ENCODE measurements at regions not wholly inside any gene's neighbourhood (a gene's known extent, or its start where the extent isn't known, plus 50 kb on each side); places are given as distances from the start of the nearest gene placed in this dataset.

GRCh38 chr10:3375505-3375904, 202.9 kb upstream of the PITRM1 start:
- H3K9me1 ChIP-seq (replicated peaks; ENCODE audit: control insufficient read depth, extremely low read depth, insufficient read depth, low read length) = no peaks in the 10 kb centered on the region
- dilution Hi-C loops (cut with MboI; ENCODE audit: extremely low pct_ligation_motif_present, low sequenced_read_pairs) (no loop called here), intact Hi-C loops (cut with micrococcal nuclease) (no loop called here)
- H3K4me1 ChIP-seq (ENCODE audit: control insufficient read depth, extremely low read depth, insufficient read depth, low read length) = no peaks in the 10 kb centered on the region
- H2AFZ ChIP-seq (ENCODE audit: low read depth, low read length) = no peak overlapping the region
- no peaks in the 10 kb centered on the region for H3K79me2 ChIP-seq (ENCODE audit: control insufficient read depth, insufficient read depth, low read length)
- H3K9me3 ChIP-seq (replicated peaks; ENCODE audit: control insufficient read depth, insufficient read depth, low read length) = no peaks in the 10 kb centered on the region
- DNase-seq (ENCODE audit: low read depth, low spot score) (no peak), FAIRE-seq (no peak)
- TF ChIP-seq FOS (IDR thresholded peaks at IDR 0.05; ENCODE audit: borderline replicate concordance, insufficient read depth, low read length) (no peak), JUN (IDR thresholded peaks at IDR 0.05; ENCODE audit: borderline replicate concordance, insufficient read depth, insufficient read length, low read depth) (no peak), CTCF (IDR thresholded peaks at IDR 0.05; ENCODE audit: extremely low read depth in 1 of 2, insufficient read depth in 1 of 2, low read depth in 1 of 2, low read length in 2 of 2) (no peak), EZH2 (IDR thresholded peaks at IDR 0.05; ENCODE audit: borderline replicate concordance, low read depth, low read length, severe bottlenecking) (no peak), POLR2A (IDR thresholded peaks at IDR 0.05; ENCODE audit: low read depth, low read length) (no peak), POLR2AphosphoS5 (IDR thresholded peaks at IDR 0.05; ENCODE audit: insufficient read depth, low read depth, low read length) (no peak)
- H3K36me3 ChIP-seq (ENCODE audit: control insufficient read depth in 2 of 2, extremely low read depth in 1 of 2, insufficient read depth in 2 of 2, low read length in 2 of 2) = no peaks in the 10 kb centered on the region
- H3K4me3 ChIP-seq (replicated peaks in 1 of 3; ENCODE audit: insufficient read depth in 1 of 3, low read depth in 1 of 3, low read length in 3 of 3) = no peak overlapping the region
- H3K27ac ChIP-seq (ENCODE audit: insufficient read depth, low read depth, low read length) = no peak overlapping the region
- H3K27me3 ChIP-seq (ENCODE audit: control insufficient read depth in 2 of 2, insufficient read depth in 2 of 2, low read length in 2 of 2) = no peaks in the 10 kb centered on the region
- H3K4me2 ChIP-seq (ENCODE audit: insufficient read depth, low read length) = no peak overlapping the region
- no peaks in the 10 kb centered on the region for H4K20me1 ChIP-seq (replicated peaks; ENCODE audit: control insufficient read depth, extremely low read depth, insufficient read depth, low read length)
- ChIA-PET POLR2A (no interaction called here), CTCF (no interaction called here)
- BruUV-seq (replicated peaks) = no TSS peak
- H3K9ac ChIP-seq (replicated peaks; ENCODE audit: extremely low read depth, insufficient read depth, low read length) = no peak overlapping the region

- BruUV-seq (replicated peaks) = no TSS peak
- Histone ChIP-seq H4K20me1 (replicated peaks; ENCODE audit: control insufficient read depth, extremely low read depth, insufficient read depth, low read length) (no peaks in the 10 kb centered on the region), H3K27me3 (ENCODE audit: control insufficient read depth in 2 of 2, insufficient read depth in 2 of 2, low read length in 2 of 2) (no peaks in the 10 kb centered on the region), H3K27ac (ENCODE audit: insufficient read depth, low read depth, low read length) (no peak overlapping the region), H3K4me2 (ENCODE audit: insufficient read depth, low read length) (no peak overlapping the region), H3K79me2 (ENCODE audit: control insufficient read depth, insufficient read depth, low read length) (no peaks in the 10 kb centered on the region), H3K4me3 (replicated peaks in 1 of 3; ENCODE audit: insufficient read depth in 1 of 3, low read depth in 1 of 3, low read length in 3 of 3) (no peak overlapping the region), H3K9me1 (replicated peaks; ENCODE audit: control insufficient read depth, extremely low read depth, insufficient read depth, low read length) (no peaks in the 10 kb centered on the region), H3K9me3 (replicated peaks; ENCODE audit: control insufficient read depth, insufficient read depth, low read length) (no peaks in the 10 kb centered on the region), H2AFZ (ENCODE audit: low read depth, low read length) (no peak overlapping the region), H3K9ac (replicated peaks; ENCODE audit: extremely low read depth, insufficient read depth, low read length) (no peak overlapping the region), H3K36me3 (ENCODE audit: control insufficient read depth in 2 of 2, extremely low read depth in 1 of 2, insufficient read depth in 2 of 2, low read length in 2 of 2) (no peaks in the 10 kb centered on the region), H3K4me1 (ENCODE audit: control insufficient read depth, extremely low read depth, insufficient read depth, low read length) (no peaks in the 10 kb centered on the region)
- ChIA-PET CTCF (no interaction called here), POLR2A (no interaction called here)
- dilution Hi-C loops (cut with MboI; ENCODE audit: extremely low pct_ligation_motif_present, low sequenced_read_pairs) = no loop called here
- TF ChIP-seq CTCF (IDR thresholded peaks at IDR 0.05; ENCODE audit: extremely low read depth in 1 of 2, insufficient read depth in 1 of 2, low read depth in 1 of 2, low read length in 2 of 2) = no peak
- no peak for TF ChIP-seq MAX (IDR thresholded peaks at IDR 0.05; ENCODE audit: insufficient read depth, insufficient read length)
- no peak for TF ChIP-seq FOS (IDR thresholded peaks at IDR 0.05; ENCODE audit: borderline replicate concordance, insufficient read depth, low read length)
- no peak for TF ChIP-seq POLR2A (IDR thresholded peaks at IDR 0.05; ENCODE audit: low read depth, low read length)
- no peak for TF ChIP-seq MYC (IDR thresholded peaks at IDR 0.05; ENCODE audit: low read depth, low read length)
- TF ChIP-seq JUN (IDR thresholded peaks at IDR 0.05; ENCODE audit: borderline replicate concordance, insufficient read depth, insufficient read length, low read depth) = no peak
- no peak for TF ChIP-seq EZH2 (IDR thresholded peaks at IDR 0.05; ENCODE audit: borderline replicate concordance, low read depth, low read length, severe bottlenecking)
- no peak for TF ChIP-seq GATA2 (IDR thresholded peaks at IDR 0.05; ENCODE audit: insufficient read depth, insufficient read length, low read depth, low read length)
- no peak for TF ChIP-seq POLR2AphosphoS5 (IDR thresholded peaks at IDR 0.05; ENCODE audit: insufficient read depth, low read depth, low read length)
- intact Hi-C loops (cut with micrococcal nuclease) = no loop called here
- FAIRE-seq = no peak
- DNase-seq (ENCODE audit: low read depth, low spot score) = no peak
These were observed 202.3 kb upstream of the PITRM1 start for GRCh38 chr10:3374914-3375313.
